CD4-positive, alpha-beta memory T cell (primary cell): ENCODE measurements at regions not wholly inside any gene's neighbourhood (a gene's known extent, or its start where the extent isn't known, plus 50 kb on each side); places are given as distances from the start of the nearest gene placed in this dataset.

Experiments
- CTCF ChIA-PET: fragments of 350-600 bp; sonication (Branson Sonifier 250); formaldehyde crosslinking; loops from one replicate; lab custom pipeline; 2021; ENCODE audit warnings: inconsistent platforms; ENCODE audit not compliant: partially characterized antibody; lab: Charles Lee
- POLR2A ChIA-PET: fragments of 350-600 bp; sonication (Branson Sonifier 250); formaldehyde crosslinking; loops from one replicate; lab custom pipeline; 2021; ENCODE audit not compliant: partially characterized antibody; lab: Charles Lee
- DNase-seq, 5 donors: peaks; one replicate each; pipeline versions ENCODE4 v3.0.0 to v3.0.0-alpha.2; 2020 to 2022; ENCODE audit warnings: mixed read lengths in 1 of 5
- H3K27ac ChIP-seq: one replicate; pipeline ENCODE4 v1.7.0; 2013; ENCODE audit warnings: low read depth, low read length
- H3K27me3 ChIP-seq: 2 replicates; pipeline ENCODE4 v1.7.0; 2013; ENCODE audit warnings: mild to moderate bottlenecking, low read length, moderate library complexity; ENCODE audit not compliant: insufficient read depth
- H3K36me3 ChIP-seq: 2 replicates; pipeline ENCODE4 v1.7.0; 2013; ENCODE audit warnings: mild to moderate bottlenecking, low read length, moderate library complexity; ENCODE audit not compliant: insufficient read depth
- H3K4me1 ChIP-seq: 2 replicates; pipeline ENCODE4 v1.7.0; 2013; ENCODE audit warnings: mild to moderate bottlenecking, low read length, moderate library complexity; ENCODE audit not compliant: insufficient read depth
- H3K4me3 ChIP-seq, 2 donors: one replicate each; pipeline ENCODE4 v1.7.0; 2013; ENCODE audit warnings: low read length in 2 of 2, mild to moderate bottlenecking in 1 of 2
- H3K9me3 ChIP-seq, 2 donors: one replicate each; pipeline ENCODE4 v1.7.0; 2013; ENCODE audit warnings: low read length in 2 of 2, control low read depth in 1 of 2; ENCODE audit not compliant: control insufficient read depth in 1 of 2
- H3K27ac Mint-ChIP-seq, 7 donors: one replicate each; pipeline ENCODE4 v1.8.0; 2020 to 2021; ENCODE audit warnings: mixed read lengths in 7 of 7, mild to moderate bottlenecking in 6 of 7, inconsistent platforms in 3 of 7, moderate library complexity in 3 of 7
- H3K27me3 Mint-ChIP-seq, 2 donors: one replicate each; pipeline ENCODE4 v1.8.0; 2020 to 2021; ENCODE audit warnings: mixed read lengths in 2 of 2
- H3K36me3 Mint-ChIP-seq, 2 donors: one replicate each; pipeline ENCODE4 v1.8.0; 2020 to 2021; ENCODE audit warnings: mixed read lengths in 2 of 2, inconsistent platforms in 1 of 2, mild to moderate bottlenecking in 1 of 2
- H3K4me1 Mint-ChIP-seq, 4 donors: one replicate each; pipeline ENCODE4 v1.8.0; 2020 to 2021; ENCODE audit warnings: mixed read lengths in 4 of 4, mild to moderate bottlenecking in 1 of 4
- H3K4me3 Mint-ChIP-seq, 8 donors: one replicate each; pipeline ENCODE4 v1.8.0; 2020 to 2021; ENCODE audit warnings: mixed read lengths in 8 of 8, mild to moderate bottlenecking in 7 of 8, moderate library complexity in 6 of 8, inconsistent platforms in 3 of 8
- H3K9me3 Mint-ChIP-seq, 8 donors: one replicate each; pipeline ENCODE4 v1.8.0; 2020 to 2021; ENCODE audit warnings: mixed read lengths in 8 of 8, mild to moderate bottlenecking in 5 of 8, inconsistent platforms in 3 of 8, moderate library complexity in 1 of 8
- intact Hi-C: fragments of 100-400 bp; cut with micrococcal nuclease; formaldehyde crosslinking; loops from one replicate; pipeline ENCODE4 v1.15.1; 2023

- Mint-ChIP-seq H3K9me3 (peaks cover 0 to 2% (median 0%) of the 10 kb centered on the region in 8 donors), H3K4me1 (no peaks in the 10 kb centered on the region), H3K27ac (no peak overlapping the region), H3K27me3 (peaks cover 2% of the 10 kb centered on the region in 2 donors), H3K4me3 (no peak overlapping the region), H3K36me3 (no peaks in the 10 kb centered on the region)
- ChIA-PET CTCF (no interaction called here), POLR2A (no interaction called here)
- H3K36me3 ChIP-seq, result no peaks in the 10 kb centered on the region
- intact Hi-C loops, result no loop called here
- no peaks in the 10 kb centered on the region for H3K27me3 ChIP-seq
- no peaks in the 10 kb centered on the region for H3K9me3 ChIP-seq
- H3K27ac ChIP-seq, result no peak overlapping the region
- no peaks in the 10 kb centered on the region for H3K4me1 ChIP-seq
- DNase-seq, result no peak
- H3K4me3 ChIP-seq, result no peak overlapping the region
Measured at GRCh38 chr20:54362283-54362682, 113.1 kb upstream of the DOK5 start.

- H3K36me3 Mint-ChIP-seq, result no peaks in the 10 kb centered on the region
- no peak for DNase-seq
- ChIA-PET POLR2A (no interaction called here), CTCF (no interaction called here)
- Histone ChIP-seq H3K9me3 (no peaks in the 10 kb centered on the region), H3K4me3 (no peak overlapping the region), H3K4me1 (no peaks in the 10 kb centered on the region), H3K27me3 (no peaks in the 10 kb centered on the region), H3K36me3 (no peaks in the 10 kb centered on the region), H3K27ac (no peak overlapping the region)
- no peak overlapping the region for H3K27ac Mint-ChIP-seq
- intact Hi-C loops, result no loop called here
- peaks cover 2% of the 10 kb centered on the region in 2 donors for H3K27me3 Mint-ChIP-seq
- no peak overlapping the region for H3K4me3 Mint-ChIP-seq
- H3K9me3 Mint-ChIP-seq, result peaks cover 0 to 3% (median 0%) of the 10 kb centered on the region in 8 donors
- no peaks in the 10 kb centered on the region for H3K4me1 Mint-ChIP-seq
Measured at GRCh38 chr20:54364365-54364764, 111.0 kb upstream of the DOK5 start.

GRCh38 chr20:54364919-54365318 lies 110.5 kb upstream of the DOK5 start:
- CTCF ChIA-PET, result no interaction called here
- no peaks in the 10 kb centered on the region for H3K4me1 Mint-ChIP-seq

GRCh38 chr20:54366669-54367344 lies 108.6 kb upstream of the DOK5 start:
- Histone ChIP-seq H3K4me3 (no peak overlapping the region), H3K4me1 (no peaks in the 10 kb centered on the region), H3K27ac (no peak overlapping the region), H3K27me3 (no peaks in the 10 kb centered on the region), H3K9me3 (no peaks in the 10 kb centered on the region), H3K36me3 (no peaks in the 10 kb centered on the region)
- ChIA-PET CTCF (no interaction called here), POLR2A (no interaction called here)
- Mint-ChIP-seq H3K4me3 (no peak overlapping the region), H3K9me3 (peaks cover 0 to 3% (median 0%) of the 10 kb centered on the region in 8 donors), H3K27ac (no peak overlapping the region), H3K36me3 (no peaks in the 10 kb centered on the region), H3K4me1 (no peaks in the 10 kb centered on the region), H3K27me3 (peaks cover 0 to 2% of the 10 kb centered on the region in 2 donors)
- no peak for DNase-seq
- intact Hi-C loops, result no loop called here

More at GRCh38 chr20:54364919-54365318, 110.5 kb upstream of the DOK5 start:
- H3K36me3 ChIP-seq, result no peaks in the 10 kb centered on the region
- no peak overlapping the region for H3K27ac ChIP-seq
- H3K36me3 Mint-ChIP-seq, result no peaks in the 10 kb centered on the region
- H3K4me3 ChIP-seq, result no peak overlapping the region
- no peak overlapping the region for H3K27ac Mint-ChIP-seq
- intact Hi-C loops, result no loop called here
- no peaks in the 10 kb centered on the region for H3K27me3 ChIP-seq
- DNase-seq, result no peak
- no peaks in the 10 kb centered on the region for H3K9me3 ChIP-seq
- peaks cover 0 to 3% (median 0%) of the 10 kb centered on the region in 8 donors for H3K9me3 Mint-ChIP-seq
- no peak overlapping the region for H3K4me3 Mint-ChIP-seq
- POLR2A ChIA-PET, result no interaction called here
- H3K27me3 Mint-ChIP-seq, result peaks cover 2% of the 10 kb centered on the region in 2 donors
- H3K4me1 ChIP-seq, result no peaks in the 10 kb centered on the region

GRCh38 chr20:54368570-54368969 lies 106.8 kb upstream of the DOK5 start:
- POLR2A ChIA-PET, result no interaction called here
- Histone ChIP-seq H3K27me3 (no peaks in the 10 kb centered on the region), H3K9me3 (no peaks in the 10 kb centered on the region), H3K4me1 (no peaks in the 10 kb centered on the region), H3K36me3 (no peaks in the 10 kb centered on the region), H3K27ac (no peak overlapping the region), H3K4me3 (no peak overlapping the region)
- H3K27ac Mint-ChIP-seq, result no peak overlapping the region
- H3K27me3 Mint-ChIP-seq, result peaks cover 0 to 2% of the 10 kb centered on the region in 2 donors
- H3K4me3 Mint-ChIP-seq, result no peak overlapping the region
- no peaks in the 10 kb centered on the region for H3K4me1 Mint-ChIP-seq
- no peak for DNase-seq
- intact Hi-C loops, result no loop called here
- no peaks in the 10 kb centered on the region for H3K36me3 Mint-ChIP-seq
- CTCF ChIA-PET, result no interaction called here
- H3K9me3 Mint-ChIP-seq, result peaks cover 0 to 3% (median 0%) of the 10 kb centered on the region in 8 donors

- intact Hi-C loops, result no loop called here
- Mint-ChIP-seq H3K4me3 (no peak overlapping the region), H3K27ac (no peak overlapping the region), H3K4me1 (no peaks in the 10 kb centered on the region), H3K36me3 (no peaks in the 10 kb centered on the region), H3K27me3 (peaks cover 0 to 2% of the 10 kb centered on the region in 2 donors), H3K9me3 (peaks cover 0 to 6% (median 2%) of the 10 kb centered on the region in 8 donors)
- H3K36me3 ChIP-seq, result no peaks in the 10 kb centered on the region
- ChIA-PET POLR2A (no interaction called here), CTCF (no interaction called here)
- no peaks in the 10 kb centered on the region for H3K4me1 ChIP-seq
- H3K27me3 ChIP-seq, result no peaks in the 10 kb centered on the region
- no peak for DNase-seq
- H3K9me3 ChIP-seq, result no peaks in the 10 kb centered on the region
- H3K27ac ChIP-seq, result no peak overlapping the region
- H3K4me3 ChIP-seq, result no peak overlapping the region
Measured at GRCh38 chr20:54372313-54372712, 103.1 kb upstream of the DOK5 start.

GRCh38 chr20:54377992-54378773 lies 97.2 kb upstream of the DOK5 start:
- H3K36me3 Mint-ChIP-seq, result no peaks in the 10 kb centered on the region
- peaks cover 7 to 11% of the 10 kb centered on the region in 2 donors for H3K27me3 Mint-ChIP-seq
- ChIA-PET CTCF (no interaction called here), POLR2A (no interaction called here)
- intact Hi-C loops, result no loop called here
- no peak overlapping the region for H3K27ac Mint-ChIP-seq
- no peak for DNase-seq
- Histone ChIP-seq H3K4me1 (no peaks in the 10 kb centered on the region), H3K36me3 (no peaks in the 10 kb centered on the region), H3K27me3 (no peaks in the 10 kb centered on the region), H3K27ac (no peak overlapping the region), H3K9me3 (no peaks in the 10 kb centered on the region), H3K4me3 (no peak overlapping the region)
- H3K4me3 Mint-ChIP-seq, result no peak overlapping the region
- H3K9me3 Mint-ChIP-seq, result peaks cover 0 to 15% (median 3%) of the 10 kb centered on the region in 8 donors
- no peaks in the 10 kb centered on the region for H3K4me1 Mint-ChIP-seq
